ENCODE measurements at regions not wholly inside any gene's neighbourhood (a gene's known extent, or its start where the extent isn't known, plus 50 kb on each side); places are given as distances from the start of the nearest gene placed in this dataset.

- TF ChIP-seq JUND (IDR thresholded peaks at IDR 0.05): no peak
- no peak for TF ChIP-seq EGR1 (IDR thresholded peaks at IDR 0.05; ENCODE audit: low read depth in 2 of 2)
- TF ChIP-seq, protein P1, sequence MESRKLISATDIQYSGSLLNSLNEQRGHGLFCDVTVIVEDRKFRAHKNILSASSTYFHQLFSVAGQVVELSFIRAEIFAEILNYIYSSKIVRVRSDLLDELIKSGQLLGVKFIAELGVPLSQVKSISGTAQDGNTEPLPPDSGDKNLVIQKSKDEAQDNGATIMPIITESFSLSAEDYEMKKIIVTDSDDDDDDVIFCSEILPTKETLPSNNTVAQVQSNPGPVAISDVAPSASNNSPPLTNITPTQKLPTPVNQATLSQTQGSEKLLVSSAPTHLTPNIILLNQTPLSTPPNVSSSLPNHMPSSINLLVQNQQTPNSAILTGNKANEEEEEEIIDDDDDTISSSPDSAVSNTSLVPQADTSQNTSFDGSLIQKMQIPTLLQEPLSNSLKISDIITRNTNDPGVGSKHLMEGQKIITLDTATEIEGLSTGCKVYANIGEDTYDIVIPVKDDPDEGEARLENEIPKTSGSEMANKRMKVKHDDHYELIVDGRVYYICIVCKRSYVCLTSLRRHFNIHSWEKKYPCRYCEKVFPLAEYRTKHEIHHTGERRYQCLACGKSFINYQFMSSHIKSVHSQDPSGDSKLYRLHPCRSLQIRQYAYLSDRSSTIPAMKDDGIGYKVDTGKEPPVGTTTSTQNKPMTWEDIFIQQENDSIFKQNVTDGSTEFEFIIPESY (IDR thresholded peaks at IDR 0.05): no peak
- no peak for TF ChIP-seq GABPA (IDR thresholded peaks at IDR 0.05 in 1 of 2, conservative IDR thresholded peaks at IDR 0.05 in 1 of 2)
- TF ChIP-seq FOXA2 (IDR thresholded peaks at IDR 0.05): no peak
- TF ChIP-seq HNF4A (conservative IDR thresholded peaks at IDR 0.05): no peak
- peak; percentile 42 for TF ChIP-seq CTCF (IDR thresholded peaks at IDR 0.05; ENCODE audit: low read depth, low read length, missing input control)
- peak; percentile 45 to 54 for TF ChIP-seq RAD21 (IDR thresholded peaks at IDR 0.05)
- Histone ChIP-seq H3K27ac (ENCODE audit: low read depth in 1 of 2, low read length in 2 of 2) (no peak overlapping the region), H3K9me3 (ENCODE audit: control insufficient read depth in 4 of 4, low read length in 3 of 4) (peaks cover 0 to 6% (median 0%) of the 10 kb centered on the region in 4 donors), H3K27me3 (ENCODE audit: control insufficient read depth in 4 of 4, insufficient read depth in 4 of 4, low read length in 3 of 4) (peaks cover 0 to 2% (median 0%) of the 10 kb centered on the region in 4 donors), H3K36me3 (ENCODE audit: control insufficient read depth in 4 of 4, insufficient read depth in 3 of 4, low read depth in 1 of 4, low read length in 3 of 4) (no peaks in the 10 kb centered on the region), H3K4me1 (ENCODE audit: control insufficient read depth in 4 of 4, insufficient read depth in 4 of 4, low read length in 3 of 4) (no peaks in the 10 kb centered on the region), H3K4me3 (ENCODE audit: low read depth in 1 of 3, low read length in 3 of 3) (no peak overlapping the region), H3K9ac (ENCODE audit: low read depth in 1 of 2, low read length in 2 of 2) (no peak overlapping the region)
- DNase-seq (ENCODE audit: low spot score): no peak
- WGBS: 55% methylated on average over 4 of the region's 4 CpGs
These were observed 255.4 kb upstream of the IRAK1BP1 start for GRCh38 chr6:78611886-78612480.

DNA sequence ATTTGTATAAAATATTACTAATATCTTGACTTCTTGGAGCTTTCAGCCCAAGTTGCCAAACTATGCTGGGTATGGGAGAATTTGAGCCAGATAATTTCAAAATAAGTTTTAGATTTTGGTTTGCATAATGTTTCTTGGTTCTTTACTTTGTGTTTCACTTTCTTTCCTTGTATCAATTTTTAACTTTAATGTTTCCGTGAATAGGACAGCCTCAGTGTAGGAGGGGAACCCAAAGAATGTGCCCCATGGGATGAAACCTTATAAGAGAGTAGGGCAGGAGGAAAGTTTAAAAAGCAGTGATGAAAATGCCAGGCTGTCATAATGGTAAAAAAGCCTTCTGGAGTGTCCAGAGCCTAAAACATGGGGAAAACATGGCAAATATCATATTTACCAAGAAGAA is 252.4 kb upstream of the IRAK1BP1 start:
- H3K9me3 ChIP-seq (ENCODE audit: control insufficient read depth in 4 of 4, low read length in 3 of 4): peaks cover 0 to 6% (median 0%) of the 10 kb centered on the region in 4 donors
- DNase-seq (ENCODE audit: low spot score): no peak
- H3K4me3 ChIP-seq (ENCODE audit: low read depth in 1 of 3, low read length in 3 of 3): no peak overlapping the region
- H3K27ac ChIP-seq (ENCODE audit: low read depth in 1 of 2, low read length in 2 of 2): no peak overlapping the region
- no peaks in the 10 kb centered on the region for H3K36me3 ChIP-seq (ENCODE audit: control insufficient read depth in 4 of 4, insufficient read depth in 3 of 4, low read depth in 1 of 4, low read length in 3 of 4)
- no peak overlapping the region for H3K9ac ChIP-seq (ENCODE audit: low read depth in 1 of 2, low read length in 2 of 2)
- no peak for TF ChIP-seq FOXA1 (IDR thresholded peaks at IDR 0.05)
- no peaks in the 10 kb centered on the region for H3K4me1 ChIP-seq (ENCODE audit: control insufficient read depth in 4 of 4, insufficient read depth in 4 of 4, low read length in 3 of 4)
- peaks cover 0 to 2% (median 0%) of the 10 kb centered on the region in 4 donors for H3K27me3 ChIP-seq (ENCODE audit: control insufficient read depth in 4 of 4, insufficient read depth in 4 of 4, low read length in 3 of 4)
- WGBS: 83% methylated on average over 1 of the region's 1 CpG

DNA sequence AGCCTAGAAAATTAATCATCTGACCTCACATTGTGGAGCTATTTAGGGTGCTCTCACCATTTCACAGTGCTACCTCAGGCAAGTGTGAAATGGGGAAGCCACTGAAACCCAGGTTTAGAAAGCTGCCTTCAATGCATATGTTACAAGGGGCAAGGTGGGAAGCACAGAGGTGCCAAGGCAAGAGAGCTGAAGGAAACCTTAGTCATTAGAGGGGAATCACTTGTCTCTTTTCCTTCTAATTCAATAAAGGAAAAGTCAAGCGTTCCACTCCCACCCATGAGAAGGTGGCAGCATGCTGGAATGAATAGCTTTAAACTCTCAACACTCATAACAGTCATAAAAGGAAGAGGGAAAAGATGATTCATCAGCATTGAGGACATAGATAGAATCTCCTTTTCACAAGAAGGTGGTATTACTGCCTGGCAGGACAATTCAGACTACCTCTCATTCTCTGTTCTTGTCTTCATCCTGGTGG is 251.9 kb upstream of the IRAK1BP1 start:
- no peaks in the 10 kb centered on the region for H3K36me3 ChIP-seq (ENCODE audit: control insufficient read depth in 4 of 4, insufficient read depth in 3 of 4, low read depth in 1 of 4, low read length in 3 of 4)
- H3K9me3 ChIP-seq (ENCODE audit: control insufficient read depth in 4 of 4, low read length in 3 of 4): peaks cover 0 to 6% (median 0%) of the 10 kb centered on the region in 4 donors
- peaks cover 0 to 2% (median 0%) of the 10 kb centered on the region in 4 donors for H3K27me3 ChIP-seq (ENCODE audit: control insufficient read depth in 4 of 4, insufficient read depth in 4 of 4, low read length in 3 of 4)
- no peak overlapping the region for H3K4me3 ChIP-seq (ENCODE audit: low read depth in 1 of 3, low read length in 3 of 3)
- no peak overlapping the region for H3K9ac ChIP-seq (ENCODE audit: low read depth in 1 of 2, low read length in 2 of 2)
- no peak for DNase-seq (ENCODE audit: low spot score)
- no peak overlapping the region for H3K27ac ChIP-seq (ENCODE audit: low read depth in 1 of 2, low read length in 2 of 2)
- no peaks in the 10 kb centered on the region for H3K4me1 ChIP-seq (ENCODE audit: control insufficient read depth in 4 of 4, insufficient read depth in 4 of 4, low read length in 3 of 4)
- 86% methylated on average over 1 of the region's 1 CpG for WGBS
- TF ChIP-seq CTCF (IDR thresholded peaks at IDR 0.05; ENCODE audit: low read depth, low read length, missing input control): no peak
